T-helper 1 cell (primary cell): ENCODE measurements at regions not wholly inside any gene's neighbourhood (a gene's known extent, or its start where the extent isn't known, plus 50 kb on each side); places are given as distances from the start of the nearest gene placed in this dataset.

Source experiments
- DNase-seq, 5 donors: peaks; one replicate each; pipeline ENCODE4 v3.0.0-alpha.2; 2012 to 2020

DNA sequence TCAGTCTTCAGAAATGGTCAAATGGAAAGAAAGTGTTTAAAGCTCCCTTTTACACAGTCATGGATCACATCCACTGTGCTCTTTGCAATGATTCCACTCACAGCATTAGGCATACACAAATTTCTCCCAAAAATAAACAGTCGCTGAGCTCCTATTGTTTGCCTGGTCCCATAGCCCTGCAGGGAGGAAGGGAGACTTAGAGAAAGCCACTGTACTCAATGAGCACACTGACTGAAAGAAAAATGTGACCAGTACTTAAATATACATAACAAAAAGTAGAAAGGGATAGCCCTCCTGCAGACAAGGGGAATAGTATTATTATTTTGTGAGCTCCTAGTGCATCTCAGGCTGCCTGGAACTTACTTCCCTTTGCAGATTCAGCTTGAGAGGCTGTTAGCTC lies 853.2 kb downstream of the GRID1 start:
- DNase-seq, result no peak

DNA sequence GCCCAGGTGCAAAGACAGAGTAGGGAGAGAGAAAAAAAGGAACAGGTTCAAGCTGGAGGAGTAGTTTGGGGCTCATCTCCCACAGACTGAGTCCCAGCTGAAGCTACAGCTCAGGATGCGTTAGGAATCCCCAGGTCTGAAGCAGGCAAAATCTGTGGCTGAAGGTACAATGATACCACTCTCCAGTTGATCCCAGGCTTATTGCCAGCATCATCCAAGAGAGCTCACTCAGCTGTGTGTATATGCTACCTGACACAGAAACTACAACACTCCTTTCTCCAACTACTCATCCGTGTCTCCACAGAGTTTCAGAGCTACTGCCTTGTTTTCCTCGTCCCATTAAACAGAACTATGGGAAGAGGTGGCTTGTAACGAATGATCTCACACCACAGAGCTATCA lies 851.3 kb downstream of the GRID1 start:
- no peak for DNase-seq

DNA sequence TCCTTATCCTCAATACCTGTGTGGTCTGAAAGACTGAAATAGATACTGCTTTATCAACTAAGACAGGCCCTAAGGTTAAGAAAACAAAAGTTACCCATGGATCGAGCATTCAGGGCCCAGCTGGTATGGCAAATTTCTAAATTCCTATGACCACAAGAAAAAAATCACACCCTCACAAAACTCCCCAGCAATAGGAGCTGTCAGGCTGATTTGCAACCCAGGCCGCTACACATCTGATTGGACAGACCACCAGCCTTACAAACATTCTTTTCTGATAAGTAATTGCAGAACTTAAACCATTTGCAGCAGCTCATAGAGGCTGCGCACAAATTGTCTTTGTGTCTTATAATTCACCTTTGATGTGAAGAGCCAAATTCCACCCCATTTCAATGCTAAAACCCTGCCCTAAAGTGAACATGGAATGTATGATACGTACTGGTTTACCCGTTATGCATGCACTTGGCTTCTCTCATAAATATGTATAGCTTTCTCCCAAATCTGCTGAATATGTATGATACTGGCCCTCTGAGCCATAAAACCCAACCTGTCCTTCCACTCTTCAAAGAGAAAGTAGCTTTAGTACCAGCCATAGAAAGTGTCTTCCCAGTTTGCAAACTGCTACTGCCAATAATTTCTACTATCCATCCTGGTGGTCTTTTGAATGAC lies 842.5 kb downstream of the GRID1 start:
- no peak for DNase-seq

DNA sequence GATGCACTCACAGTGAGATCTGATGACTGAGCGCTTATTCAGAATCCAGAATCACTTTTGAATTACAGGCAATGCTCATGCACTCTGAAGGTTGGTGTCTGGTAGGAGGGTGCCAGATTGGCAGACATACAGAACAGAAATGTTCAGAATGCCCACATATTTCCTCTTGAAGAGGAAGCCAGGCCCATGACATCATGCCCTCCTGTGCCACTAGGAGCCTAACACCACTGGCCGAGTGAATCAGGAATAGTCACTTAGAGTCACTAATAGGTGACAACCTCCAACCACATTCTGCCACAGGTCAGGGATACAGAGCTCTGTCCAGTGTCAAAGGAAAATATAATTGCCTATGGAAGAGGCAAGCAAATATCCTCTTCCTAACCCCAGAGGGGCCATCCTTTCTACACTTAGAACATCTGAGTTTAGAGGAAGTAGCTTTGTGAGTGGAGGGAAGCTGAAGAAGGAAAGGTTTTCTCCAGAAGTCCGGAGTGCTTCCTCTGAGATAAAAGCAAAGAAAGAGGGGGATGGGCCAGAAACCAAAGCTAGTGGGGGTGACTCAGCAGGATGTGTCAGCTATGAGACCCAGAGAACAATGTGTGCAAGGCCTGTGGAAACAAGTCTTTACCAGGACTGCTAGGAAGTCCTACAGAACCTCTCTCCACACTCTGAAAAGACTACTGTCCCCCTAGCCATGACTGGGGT lies 838.8 kb downstream of the GRID1 start:
- DNase-seq, result no peak

DNA sequence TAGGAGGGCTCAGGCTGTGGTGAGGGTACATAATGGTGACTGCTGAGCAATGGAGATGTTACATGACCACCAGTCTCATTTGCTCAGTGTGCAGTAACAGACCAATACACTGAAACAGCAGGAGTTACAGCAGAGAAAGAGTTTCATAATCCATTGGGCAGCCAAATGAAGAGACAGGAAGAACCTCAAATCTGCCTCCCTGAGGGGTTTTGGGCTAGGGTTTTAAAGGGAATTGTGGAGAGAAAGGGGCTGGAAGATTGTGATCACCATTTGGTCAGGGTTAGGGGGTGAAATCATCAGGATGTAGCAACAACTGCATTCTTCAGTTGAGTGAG lies 838.3 kb downstream of the GRID1 start:
- no peak for DNase-seq

DNA sequence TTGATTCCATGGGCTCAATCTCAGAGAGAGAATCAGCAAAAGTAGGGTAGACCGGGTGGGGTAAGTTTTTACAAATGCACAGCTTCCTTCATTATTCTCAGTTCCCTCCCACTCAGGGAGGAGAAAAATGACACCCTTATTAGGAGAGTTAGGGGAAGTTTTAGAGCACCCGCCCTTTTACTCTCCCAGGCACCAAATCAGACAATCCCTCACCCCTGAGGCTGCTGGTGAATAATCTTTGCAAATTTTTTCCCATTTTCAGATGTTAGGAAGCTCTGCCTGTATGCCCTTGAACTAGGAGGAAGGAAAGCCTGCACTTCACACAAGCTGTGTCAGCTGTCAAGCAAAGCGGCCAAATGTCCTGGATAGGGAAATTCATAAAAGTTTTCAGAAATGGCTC lies 834.9 kb downstream of the GRID1 start:
- no peak for DNase-seq

DNA sequence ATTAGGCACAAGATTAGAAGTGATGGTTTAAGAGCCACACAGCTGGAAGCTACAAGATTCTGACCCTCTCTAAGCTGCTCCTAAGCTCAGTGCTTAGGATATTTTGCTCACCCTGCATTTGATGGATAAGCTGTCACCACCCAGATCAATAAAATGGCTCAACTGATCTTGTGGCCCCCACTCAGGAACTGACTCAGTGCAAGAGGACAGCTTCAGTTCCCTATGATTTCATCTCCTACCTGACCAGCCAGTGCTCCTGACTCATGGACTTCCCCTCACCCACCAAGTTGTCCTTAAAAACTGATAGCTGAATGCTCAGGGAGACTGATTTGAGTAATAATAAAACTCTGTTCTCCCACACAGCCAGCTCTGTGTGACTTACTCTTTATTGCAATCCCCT lies 833.8 kb downstream of the GRID1 start:
- DNase-seq, result no peak

DNA sequence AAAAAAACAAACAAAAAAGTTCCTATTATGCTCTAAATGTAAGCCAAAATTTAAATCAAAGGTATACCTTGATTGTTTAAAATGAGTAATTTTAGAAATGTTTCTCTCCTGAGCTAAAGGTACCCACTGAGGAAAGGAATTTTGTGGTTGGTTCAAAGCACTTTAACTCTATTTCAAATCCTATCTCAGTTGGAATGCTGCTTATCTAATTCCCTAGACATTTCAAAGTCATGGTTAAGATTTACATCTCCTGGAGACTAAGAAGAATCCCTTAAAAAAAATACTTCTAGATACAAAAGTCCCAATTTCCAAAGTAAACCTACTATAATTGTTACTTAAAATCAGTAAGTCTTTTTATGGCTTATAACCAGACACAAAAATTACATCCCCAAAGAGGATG lies 830.7 kb downstream of the GRID1 start:
- DNase-seq, result no peak

DNA sequence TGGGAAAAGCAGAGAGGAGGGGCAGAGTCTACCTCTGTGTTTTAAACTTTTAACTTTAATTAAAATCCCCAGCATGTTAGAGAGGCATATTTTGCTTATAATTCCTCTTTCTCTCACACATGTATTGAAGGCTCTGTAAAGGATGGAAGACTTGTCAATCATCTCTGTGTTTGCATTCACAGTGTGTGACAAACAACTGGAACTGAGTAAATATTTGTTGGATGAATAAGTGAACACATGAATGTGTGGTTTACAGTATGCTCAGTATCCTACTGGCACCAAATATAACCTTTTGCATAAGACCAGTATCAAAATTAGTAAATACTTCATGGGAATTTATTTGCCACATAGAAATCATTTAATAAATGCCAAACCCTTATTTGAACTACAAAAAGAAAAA lies 829.0 kb downstream of the GRID1 start:
- DNase-seq, result no peak

DNA sequence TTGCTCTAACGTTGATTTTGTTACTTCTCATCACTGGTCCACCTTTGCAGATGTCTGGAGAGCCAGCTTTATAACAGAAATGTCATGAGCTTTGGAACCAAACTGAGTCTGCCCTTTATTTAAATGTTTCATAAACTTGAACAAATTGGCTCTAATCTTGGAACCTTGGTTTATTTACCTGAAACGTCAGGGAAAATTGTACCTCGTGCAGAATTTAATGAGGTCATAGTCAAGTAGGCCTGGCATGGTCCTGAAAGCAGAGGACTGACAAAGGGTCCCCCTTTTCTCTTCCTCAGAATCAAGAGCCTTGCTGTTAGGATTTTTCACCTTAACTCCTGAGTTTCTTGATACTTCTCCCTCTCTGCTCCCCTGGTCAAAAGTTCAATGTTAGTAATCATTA lies 828.0 kb downstream of the GRID1 start:
- DNase-seq, result no peak

DNA sequence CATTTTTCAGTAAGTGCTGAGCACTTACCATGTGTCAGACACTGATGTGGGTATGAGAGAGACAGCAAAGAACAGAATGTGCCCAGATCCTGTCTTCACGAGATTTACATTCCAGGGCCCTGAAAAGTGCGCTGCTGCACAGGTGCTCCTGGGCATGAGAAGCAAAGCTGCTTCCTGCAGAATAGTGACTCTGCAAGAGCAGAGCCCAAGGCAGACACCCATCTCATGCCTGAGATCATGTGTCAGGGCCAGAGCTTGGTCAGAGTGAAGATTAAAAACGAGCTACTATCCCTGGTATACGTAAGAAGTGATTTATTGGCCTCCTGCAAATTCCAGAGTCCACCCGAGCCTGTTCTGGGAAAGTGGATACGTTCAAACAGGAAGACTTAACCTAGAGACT lies 824.4 kb downstream of the GRID1 start:
- DNase-seq, result no peak

DNA sequence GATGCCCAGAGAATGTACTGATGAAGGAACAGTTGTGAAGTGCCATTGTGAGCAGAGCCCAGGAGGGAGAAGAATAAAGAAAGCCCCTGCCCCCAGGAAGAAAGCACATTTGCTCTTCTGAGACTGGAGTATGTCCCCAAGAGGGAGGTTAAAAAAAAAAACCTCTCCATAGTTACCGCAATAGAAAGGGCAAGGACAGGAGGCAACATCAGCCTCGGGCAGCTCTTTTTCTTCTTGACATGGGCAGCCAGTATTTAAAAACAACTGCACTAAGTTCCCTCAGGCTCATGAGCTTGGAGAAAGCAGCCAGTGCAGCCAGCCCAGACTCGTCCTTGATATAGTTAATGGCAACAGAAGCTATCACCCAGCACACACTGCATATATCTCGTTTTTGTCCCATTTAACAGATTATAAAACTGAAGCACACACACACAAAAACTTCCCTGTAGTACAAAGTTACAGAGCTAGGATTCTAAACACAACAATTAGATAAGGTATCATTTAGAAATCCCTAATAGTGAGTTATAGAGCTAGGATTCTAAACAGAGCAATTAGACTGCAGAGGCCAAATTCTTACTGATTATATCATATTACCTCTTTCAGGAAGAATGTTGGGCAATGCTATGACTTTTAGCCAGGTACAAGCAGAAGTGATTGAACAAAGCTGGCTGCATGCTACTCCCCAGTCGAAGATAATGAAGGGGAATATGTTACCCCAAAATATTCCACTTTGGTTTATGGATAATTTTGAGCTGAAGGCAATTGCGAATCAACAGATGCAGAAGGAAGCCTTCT lies 823.5 kb downstream of the GRID1 start:
- no peak for DNase-seq

DNA sequence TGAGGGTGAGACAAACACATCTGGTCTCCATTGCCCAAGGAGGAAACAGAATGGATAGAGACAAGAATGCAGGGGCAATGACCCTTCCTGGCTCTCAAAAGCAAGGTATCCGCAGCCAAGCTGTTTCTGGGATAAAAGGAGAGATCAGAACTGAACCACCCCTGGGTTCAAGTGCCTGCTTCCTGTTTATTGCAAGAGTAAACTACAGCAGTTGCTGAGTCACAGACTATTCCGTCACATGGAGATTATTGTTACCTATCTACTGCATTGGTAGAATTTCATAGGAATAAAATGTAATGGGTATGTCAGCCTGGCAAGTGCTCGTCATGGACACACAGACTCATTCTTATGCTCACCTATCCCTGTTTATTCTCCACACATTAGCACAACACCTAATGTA lies 821.6 kb downstream of the GRID1 start:
- DNase-seq, result no peak

DNA sequence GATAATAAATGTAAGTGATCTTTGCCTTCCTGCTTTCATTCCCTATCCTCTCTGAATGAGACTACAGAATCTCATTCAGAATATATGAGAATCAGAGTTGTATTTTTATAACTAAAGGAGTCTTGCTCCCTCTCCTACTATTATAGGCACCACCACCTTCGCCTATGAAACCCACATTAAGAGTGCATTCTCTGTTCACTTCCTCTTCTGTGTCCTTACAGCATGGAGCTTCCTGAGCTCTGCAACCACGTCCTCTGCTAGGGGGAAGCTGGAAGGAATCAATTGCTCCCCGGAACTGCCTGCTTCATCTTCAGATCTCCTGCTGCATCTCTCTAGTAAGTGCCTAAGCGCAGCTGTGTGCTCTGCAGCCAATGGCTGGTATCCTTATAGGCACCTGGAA lies 820.7 kb downstream of the GRID1 start:
- no peak for DNase-seq

DNA sequence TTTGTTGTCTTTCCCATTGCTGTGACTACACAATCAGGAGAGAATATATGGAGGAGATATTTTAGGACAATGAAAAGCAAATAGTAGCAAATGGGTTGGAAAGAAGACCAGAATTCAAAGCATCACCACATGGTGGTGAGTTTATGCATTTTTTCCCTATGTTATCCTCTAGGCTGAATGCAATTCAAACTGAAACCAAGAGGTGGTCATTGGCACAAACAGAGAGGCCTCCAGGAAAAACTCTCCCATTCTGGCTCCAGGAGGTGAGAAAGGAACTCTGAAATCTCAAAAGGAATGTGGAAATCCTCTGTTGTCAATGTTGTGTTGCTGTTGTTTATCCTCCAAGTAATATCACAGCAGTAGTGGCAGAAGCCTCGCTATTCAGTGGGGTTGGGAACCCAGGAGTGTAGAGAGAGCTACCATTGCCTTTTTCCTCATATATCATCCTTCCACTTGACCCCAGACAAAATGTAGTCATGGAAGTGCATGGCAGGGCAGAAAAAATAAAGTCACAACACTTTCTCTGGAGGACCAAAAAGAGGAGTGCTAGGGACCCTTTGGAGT lies 819.1 kb downstream of the GRID1 start:
- DNase-seq, result no peak

DNA sequence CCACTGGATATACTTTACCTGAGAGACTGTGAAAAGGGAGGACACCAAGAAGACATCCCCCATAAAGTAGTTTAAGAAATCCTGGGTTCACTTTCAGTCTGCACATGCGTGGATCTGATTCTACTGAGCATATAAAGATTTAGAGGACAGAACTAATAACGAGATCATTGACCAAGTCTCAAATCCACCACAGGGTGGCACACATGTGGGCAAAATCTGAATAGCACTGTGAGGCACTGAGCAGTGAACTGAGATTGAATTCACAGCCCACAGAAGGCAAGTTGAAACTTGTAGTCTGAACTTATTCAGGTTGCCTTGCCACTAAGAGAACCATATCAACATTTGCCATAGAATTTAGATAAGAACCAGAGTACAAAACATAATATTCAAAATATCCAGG lies 818.6 kb downstream of the GRID1 start:
- DNase-seq, result peak in 2 of 5 donors; percentile 12 to 14
